ENCODE measurements at regions not wholly inside any gene's neighbourhood (a gene's known extent, or its start where the extent isn't known, plus 50 kb on each side); places are given as distances from the start of the nearest gene placed in this dataset.

DNA sequence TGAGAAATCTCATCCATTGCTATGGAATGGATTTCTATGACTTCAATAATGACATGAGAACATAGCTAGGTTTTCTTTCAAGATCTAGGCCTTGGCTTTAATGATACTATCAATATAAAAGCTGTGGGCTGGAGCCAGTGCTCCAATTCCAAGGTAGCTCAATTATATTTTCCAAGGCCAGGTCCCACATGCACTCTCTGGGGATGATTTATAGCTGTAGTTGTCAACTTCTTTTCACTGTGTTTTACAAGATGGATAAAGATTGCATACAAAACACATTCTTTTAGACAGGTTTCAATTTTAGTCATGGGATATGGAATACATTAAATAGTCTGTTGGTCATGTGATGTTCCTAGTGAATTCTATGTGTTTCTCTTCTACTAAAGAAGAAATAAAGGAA lies 156.7 kb downstream of the DCAF12L1 start:
- DNase-seq: no peak
- Mint-ChIP-seq H3K4me3 (no peak overlapping the region), H3K9me3 (peaks cover 8% of the 10 kb centered on the region), H3K27me3 (ENCODE audit: low read depth, poor library complexity) (peaks cover 4% of the 10 kb centered on the region), H3K36me3 (ENCODE audit: low read depth) (no peaks in the 10 kb centered on the region), H3K27ac (no peak overlapping the region), H3K4me1 (no peaks in the 10 kb centered on the region)
- TF ChIP-seq CTCF (IDR thresholded peaks at IDR 0.05): no peak

DNA sequence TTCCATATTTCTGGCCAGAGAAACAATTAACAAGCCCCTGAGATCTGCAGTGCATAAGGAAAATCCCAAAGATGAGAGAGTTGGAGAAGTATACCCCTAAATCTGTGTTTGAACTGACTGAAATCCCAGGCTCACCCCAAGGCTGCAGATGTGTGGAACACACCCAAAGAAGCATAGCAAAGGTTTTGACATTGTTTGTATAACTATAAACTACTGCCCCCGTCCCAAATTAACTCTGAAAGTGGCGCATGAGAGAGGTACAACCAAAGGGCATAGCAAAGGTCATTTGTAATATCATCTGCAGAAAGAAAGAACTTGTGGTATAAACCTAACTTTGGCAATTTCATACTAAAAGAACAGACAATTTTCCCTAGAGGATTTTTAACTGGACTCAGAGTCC lies 157.9 kb downstream of the DCAF12L1 start:
- peaks cover 8% of the 10 kb centered on the region for H3K9me3 Mint-ChIP-seq
- H3K4me1 Mint-ChIP-seq: no peaks in the 10 kb centered on the region
- DNase-seq: no peak
- no peaks in the 10 kb centered on the region for H3K36me3 Mint-ChIP-seq (ENCODE audit: low read depth)
- no peak for TF ChIP-seq CTCF (IDR thresholded peaks at IDR 0.05)
- H3K4me3 Mint-ChIP-seq: no peak overlapping the region
- H3K27me3 Mint-ChIP-seq (ENCODE audit: low read depth, poor library complexity): peaks cover 4% of the 10 kb centered on the region
- H3K27ac Mint-ChIP-seq: no peak overlapping the region

GRCh38 chrX:126393284-126393683 lies 159.3 kb downstream of the DCAF12L1 start:
- Mint-ChIP-seq H3K27ac (no peak overlapping the region), H3K27me3 (ENCODE audit: low read depth, poor library complexity) (peaks cover 4% of the 10 kb centered on the region), H3K9me3 (peaks cover 9% of the 10 kb centered on the region), H3K4me1 (no peaks in the 10 kb centered on the region), H3K36me3 (ENCODE audit: low read depth) (no peaks in the 10 kb centered on the region), H3K4me3 (no peak overlapping the region)
- no peak for TF ChIP-seq CTCF (IDR thresholded peaks at IDR 0.05)
- no peak for DNase-seq

DNA sequence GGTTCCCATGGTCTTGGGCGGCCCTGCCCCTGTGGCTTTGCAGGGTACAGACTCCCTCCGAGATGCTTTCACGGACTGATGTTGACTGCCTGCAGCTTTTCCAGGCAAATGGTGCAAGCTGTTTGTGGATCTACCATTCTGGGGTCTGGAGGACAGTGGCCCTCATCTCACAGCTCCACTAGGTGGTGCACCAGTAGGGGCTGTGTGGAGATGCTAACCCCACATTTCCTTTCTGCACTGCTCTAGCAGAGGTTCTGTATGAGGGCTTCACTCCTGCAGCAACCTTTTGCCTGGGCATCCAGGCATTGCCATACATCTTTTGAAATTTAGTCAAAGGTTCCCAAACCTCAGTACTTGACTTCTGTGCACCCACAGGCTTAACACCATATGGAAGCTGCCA lies 176.1 kb downstream of the DCAF12L1 start:
- no peak for DNase-seq
- H3K4me3 Mint-ChIP-seq: no peak overlapping the region
- no peak overlapping the region for H3K27ac Mint-ChIP-seq
- no peak for TF ChIP-seq CTCF (IDR thresholded peaks at IDR 0.05)
- H3K27me3 Mint-ChIP-seq (ENCODE audit: low read depth, poor library complexity): no peaks in the 10 kb centered on the region
- peaks cover 16% of the 10 kb centered on the region for H3K9me3 Mint-ChIP-seq
- H3K4me1 Mint-ChIP-seq: no peaks in the 10 kb centered on the region
- no peaks in the 10 kb centered on the region for H3K36me3 Mint-ChIP-seq (ENCODE audit: low read depth)

DNA sequence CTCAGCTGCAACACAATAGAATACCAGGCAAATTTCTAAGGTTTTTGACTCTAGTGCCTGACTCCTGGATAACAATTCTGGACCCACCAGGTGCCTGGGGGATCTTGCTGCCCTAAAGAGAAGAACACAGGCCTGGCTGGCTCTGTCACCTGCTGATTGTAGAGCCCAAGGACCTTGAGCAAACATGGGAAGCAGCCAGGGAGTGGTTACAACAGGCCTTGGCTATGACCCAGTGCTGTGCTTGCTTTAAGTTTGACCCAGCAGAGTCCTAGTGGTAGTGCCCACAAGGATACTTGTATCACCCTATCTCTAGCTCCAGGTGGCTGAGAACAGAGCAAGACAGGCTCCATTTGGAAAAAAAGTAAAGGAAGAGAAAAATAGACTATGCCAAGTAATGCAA lies 176.8 kb upstream of the DCAF12L2 start:
- peaks cover 30% of the 10 kb centered on the region for H3K9me3 Mint-ChIP-seq
- H3K4me3 Mint-ChIP-seq: no peak overlapping the region
- H3K36me3 Mint-ChIP-seq (ENCODE audit: low read depth): no peaks in the 10 kb centered on the region
- H3K4me1 Mint-ChIP-seq: no peaks in the 10 kb centered on the region
- DNase-seq: no peak
- H3K27me3 Mint-ChIP-seq (ENCODE audit: low read depth, poor library complexity): no peaks in the 10 kb centered on the region
- H3K27ac Mint-ChIP-seq: no peak overlapping the region
- TF ChIP-seq CTCF (IDR thresholded peaks at IDR 0.05): no peak

- no peaks in the 10 kb centered on the region for H3K36me3 Mint-ChIP-seq (ENCODE audit: low read depth)
- H3K27me3 Mint-ChIP-seq (ENCODE audit: low read depth, poor library complexity): no peaks in the 10 kb centered on the region
- no peak overlapping the region for H3K27ac Mint-ChIP-seq
- no peak overlapping the region for H3K4me3 Mint-ChIP-seq
- no peak for TF ChIP-seq CTCF (IDR thresholded peaks at IDR 0.05)
- H3K4me1 Mint-ChIP-seq: no peaks in the 10 kb centered on the region
- peaks cover 20% of the 10 kb centered on the region for H3K9me3 Mint-ChIP-seq
- no peak for DNase-seq
Measured at GRCh38 chrX:126339928-126340327, 173.8 kb upstream of the DCAF12L2 start.

All from nephron progenitor cell (in vitro differentiated cells).